NAMALWA (cell line): ENCODE measurements at regions not wholly inside any gene's neighbourhood (a gene's known extent, or its start where the extent isn't known, plus 50 kb on each side); places are given as distances from the start of the nearest gene placed in this dataset.
"Not testable (repeated sequence)": the region's sequence is repeated elsewhere in the genome, so short reads cannot be mapped to it uniquely, and the experiment has no call there.

ENCODE experiments used
- DNase-seq: peaks from one replicate; pipeline ENCODE4 v3.0.0-alpha.2; 2015; ENCODE audit warnings: low spot score

DNA sequence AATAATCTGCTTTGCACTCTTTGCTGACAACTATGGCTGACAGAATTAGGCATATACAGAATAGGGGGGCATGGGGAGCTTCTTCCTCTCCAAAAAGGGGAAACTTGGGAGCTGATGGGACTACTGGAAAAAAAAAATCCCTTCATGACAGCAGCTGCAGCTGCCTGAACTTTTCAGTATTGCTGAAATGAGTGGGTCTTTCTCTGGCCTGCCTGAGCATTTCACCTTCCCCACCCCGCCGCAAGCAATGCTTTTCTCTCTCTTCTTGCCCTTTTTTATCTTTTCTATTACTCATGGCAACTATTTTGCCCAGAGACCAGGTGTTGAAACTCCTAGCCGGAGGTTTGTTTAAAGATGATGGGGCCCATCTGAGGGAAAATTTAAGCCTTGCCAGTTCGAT is 244.9 kb downstream of the SEMA3D start:
- no peak for DNase-seq

- DNase-seq, result no peak
Measured at GRCh38 chr7:84941291-84941690, 245.6 kb downstream of the SEMA3D start.

DNA sequence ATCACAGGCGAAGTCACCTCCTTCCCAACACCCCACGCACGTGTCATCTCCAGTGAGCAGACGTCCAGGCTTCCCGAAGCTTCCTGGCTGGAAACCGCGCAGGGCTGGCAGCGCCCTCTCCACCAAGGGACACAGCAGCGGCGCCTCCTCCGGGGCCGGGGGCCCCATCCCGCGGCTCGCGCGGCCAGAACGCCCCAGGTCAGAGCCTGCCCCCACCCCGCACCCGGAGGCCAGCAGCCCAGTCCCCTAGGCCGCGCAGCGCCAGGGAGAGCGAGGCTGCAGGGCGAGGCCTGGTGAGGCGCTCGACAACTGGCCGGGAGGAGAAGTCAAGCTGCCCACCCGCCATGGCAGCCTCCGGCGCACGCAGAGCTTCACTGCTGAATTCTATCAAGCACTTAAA is 247.0 kb downstream of the SEMA3D start:
- DNase-seq, result no peak

DNA sequence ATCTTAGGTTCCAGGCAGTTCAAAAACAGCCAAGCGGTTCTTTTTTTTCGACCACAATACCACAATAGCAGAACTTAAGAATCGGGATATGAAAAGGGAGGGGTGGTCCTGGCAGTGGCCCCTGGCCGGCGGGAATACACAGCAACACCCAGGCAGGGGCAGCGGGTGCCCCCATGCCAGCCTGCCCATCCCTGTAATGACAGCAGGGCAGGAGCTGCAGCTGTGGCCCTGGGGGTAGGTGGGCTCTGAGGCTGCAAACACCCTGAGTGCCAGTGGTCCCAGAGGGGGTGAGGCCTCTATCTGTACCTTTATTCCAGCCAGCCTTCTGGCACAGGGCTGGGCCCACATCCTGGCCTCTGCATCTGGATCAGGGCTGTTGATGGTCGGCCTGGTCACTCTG is 247.4 kb downstream of the SEMA3D start:
- DNase-seq, result no peak

DNA sequence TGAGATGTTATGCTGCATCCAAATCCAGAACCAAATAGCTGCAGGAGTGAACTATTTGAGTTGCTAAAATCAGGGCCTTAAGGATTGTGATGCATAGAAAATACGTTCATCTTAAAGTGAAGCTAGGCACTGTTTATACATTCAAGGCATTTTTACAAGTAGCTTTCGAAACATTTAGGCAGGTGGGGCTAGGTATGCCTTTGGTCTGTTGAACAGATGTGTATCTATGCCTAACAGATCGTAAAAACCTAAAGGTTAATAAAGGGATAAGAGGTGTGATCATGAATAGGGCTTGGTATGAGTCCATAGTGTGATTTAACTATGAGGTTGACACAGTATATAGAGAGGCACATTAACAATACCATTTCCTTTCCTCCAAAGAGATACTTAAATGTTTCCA is 262.5 kb downstream of the SEMA3D start:
- DNase-seq, result no peak

DNA sequence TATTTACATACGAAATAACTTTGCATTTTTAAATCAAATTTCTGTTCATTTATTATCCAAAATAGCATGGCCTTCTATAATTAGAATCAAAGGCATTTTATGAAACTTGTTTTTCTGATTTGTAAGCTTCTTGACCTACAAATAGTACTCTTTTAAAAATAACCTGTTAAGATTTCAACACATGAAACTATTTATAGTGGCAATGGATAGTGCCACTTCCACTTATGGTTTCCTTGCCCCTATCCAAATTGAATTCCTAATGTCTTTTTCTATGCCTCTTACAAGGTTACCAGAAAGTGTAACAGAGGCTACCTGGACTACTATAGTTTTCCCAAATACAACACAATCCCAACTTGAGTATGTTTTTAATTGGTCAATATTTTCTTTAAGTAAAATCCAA is 263.5 kb downstream of the SEMA3D start:
- DNase-seq, result no peak

GRCh38 chr7:84921154-84921553 is 265.7 kb downstream of the SEMA3D start:
- no peak for DNase-seq

GRCh38 chr7:84916973-84917372 is 269.9 kb downstream of the SEMA3D start:
- not testable (repeated sequence) for DNase-seq

DNA sequence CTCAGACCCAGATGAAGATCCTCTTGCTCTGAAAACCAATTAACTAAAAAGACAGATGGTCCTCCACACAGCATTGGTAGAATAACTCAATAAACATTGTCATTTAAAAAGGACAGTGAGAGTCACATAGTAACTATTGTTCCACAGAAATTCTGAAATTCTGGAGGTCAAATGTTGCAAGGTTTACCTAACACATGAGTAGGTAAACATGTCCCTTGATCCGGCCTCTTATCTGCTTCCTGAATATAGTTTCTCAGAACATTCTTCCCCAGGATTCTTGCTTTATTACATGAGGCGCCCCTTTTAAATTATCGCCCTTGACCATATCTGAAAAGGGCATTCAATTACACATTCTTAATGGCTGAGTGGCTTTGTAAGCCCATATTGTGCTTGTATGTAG is 270.7 kb downstream of the SEMA3D start:
- DNase-seq, result no peak

GRCh38 chr7:84914598-84914997 is 272.3 kb downstream of the SEMA3D start:
- peak; percentile 43 for DNase-seq

DNA sequence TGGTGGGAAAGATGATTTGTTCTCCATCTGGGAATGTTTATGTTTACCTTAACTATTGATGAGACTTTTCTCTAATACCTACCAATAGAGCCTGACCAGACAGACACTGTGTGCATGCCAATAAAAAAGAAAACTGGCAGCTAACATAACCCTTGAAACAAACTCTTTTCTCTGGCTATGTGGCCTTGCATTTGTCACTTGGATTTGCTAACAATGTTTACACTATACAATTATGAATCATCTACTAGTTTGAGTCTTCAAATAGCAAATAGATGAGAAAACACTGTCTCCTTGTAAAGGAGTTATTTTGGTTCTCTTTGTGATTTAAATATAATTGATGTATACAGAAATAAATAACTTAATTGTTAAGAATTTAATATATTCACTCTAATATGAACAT is 273.1 kb downstream of the SEMA3D start:
- DNase-seq, result no peak

GRCh38 chr7:84912993-84913635 is 273.7 kb downstream of the SEMA3D start:
- DNase-seq, result no peak

DNA sequence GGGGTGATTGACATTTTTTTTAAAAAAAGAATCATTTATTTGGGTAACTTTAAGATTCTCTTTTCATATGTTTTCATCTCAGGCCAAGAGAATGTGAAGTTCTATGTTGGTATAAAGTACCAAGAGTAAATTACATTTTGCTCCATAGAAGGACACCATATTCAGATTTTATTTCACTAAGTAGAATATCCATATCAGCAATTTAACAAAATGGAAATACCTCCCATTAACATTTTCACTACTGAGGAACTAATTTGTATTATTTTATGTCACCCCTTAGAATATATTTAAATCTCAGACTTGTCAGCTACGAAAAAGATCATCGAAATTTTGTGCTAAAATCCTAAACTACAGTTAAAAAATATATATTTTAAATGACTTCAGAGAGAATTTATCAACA is 274.3 kb downstream of the SEMA3D start:
- DNase-seq, result no peak

- DNase-seq, result no peak
Measured at GRCh38 chr7:84912018-84912417, 274.8 kb downstream of the SEMA3D start.

GRCh38 chr7:84911077-84911476 is 275.8 kb downstream of the SEMA3D start:
- no peak for DNase-seq

GRCh38 chr7:84910322-84910721 is 276.5 kb downstream of the SEMA3D start:
- DNase-seq, result not testable (repeated sequence)

GRCh38 chr7:84908196-84908793 is 278.6 kb downstream of the SEMA3D start:
- DNase-seq, result no peak

DNA sequence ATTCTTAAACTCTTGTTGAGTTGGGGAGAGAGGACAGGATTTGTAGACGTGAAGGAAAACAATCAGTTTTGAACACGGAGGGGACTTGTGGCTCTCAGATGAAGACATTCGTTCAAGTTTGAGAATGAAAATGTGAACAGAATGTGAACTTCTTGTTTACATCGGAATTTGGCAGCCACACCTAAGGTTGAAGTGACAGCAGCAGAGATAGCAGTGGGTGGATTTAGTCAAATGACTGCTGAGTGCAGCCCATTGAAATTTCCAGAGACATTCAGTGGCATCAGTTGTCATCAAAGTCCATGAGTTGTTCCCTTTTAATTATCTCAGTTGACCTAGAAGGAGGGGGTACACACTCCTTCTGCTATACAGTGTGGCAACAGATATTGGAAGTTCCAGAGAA is 280.0 kb downstream of the SEMA3D start:
- no peak for DNase-seq

GRCh38 chr7:84904561-84904960 is 282.3 kb downstream of the SEMA3D start:
- no peak for DNase-seq

DNA sequence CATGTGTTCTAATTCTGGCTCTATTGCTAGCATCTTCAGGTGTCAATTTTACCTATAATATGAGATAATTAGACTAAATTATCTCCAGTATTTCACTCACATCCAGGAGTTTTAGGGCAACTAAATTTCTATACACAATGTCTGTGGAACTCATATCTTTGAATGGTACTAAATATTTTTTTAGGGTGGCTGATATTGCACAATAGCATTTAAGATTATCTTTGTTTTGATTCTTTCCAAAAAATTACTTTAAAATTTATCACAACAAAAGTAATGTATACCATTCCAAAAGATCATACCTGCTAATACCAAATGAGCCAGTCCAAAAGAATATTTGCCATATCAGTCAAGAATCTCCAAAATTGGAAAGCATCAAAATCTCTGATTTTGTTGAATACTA is 285.5 kb downstream of the SEMA3D start:
- DNase-seq, result no peak

DNA sequence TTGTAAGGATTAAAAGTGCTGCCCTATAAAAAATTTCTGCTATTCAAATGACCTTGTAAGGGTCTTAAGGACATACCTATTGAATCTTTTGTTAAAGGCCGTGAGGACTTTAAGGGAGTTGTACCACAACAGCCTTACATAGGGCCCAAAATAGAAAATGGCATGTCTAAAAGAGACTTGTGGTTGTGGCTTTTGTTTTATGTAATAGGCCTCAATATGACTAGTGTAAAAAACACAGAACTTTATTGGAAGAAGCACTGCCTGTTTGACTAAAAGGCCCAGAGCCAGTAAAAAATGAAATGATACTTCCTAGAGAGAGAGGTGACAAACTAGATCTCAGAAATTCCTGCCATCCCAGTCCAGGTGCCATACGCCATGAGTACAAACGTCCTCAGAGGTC is 286.6 kb downstream of the SEMA3D start:
- DNase-seq, result no peak

- DNase-seq, result no peak
Measured at GRCh38 chr7:84895563-84895962, 291.3 kb downstream of the SEMA3D start.

DNA sequence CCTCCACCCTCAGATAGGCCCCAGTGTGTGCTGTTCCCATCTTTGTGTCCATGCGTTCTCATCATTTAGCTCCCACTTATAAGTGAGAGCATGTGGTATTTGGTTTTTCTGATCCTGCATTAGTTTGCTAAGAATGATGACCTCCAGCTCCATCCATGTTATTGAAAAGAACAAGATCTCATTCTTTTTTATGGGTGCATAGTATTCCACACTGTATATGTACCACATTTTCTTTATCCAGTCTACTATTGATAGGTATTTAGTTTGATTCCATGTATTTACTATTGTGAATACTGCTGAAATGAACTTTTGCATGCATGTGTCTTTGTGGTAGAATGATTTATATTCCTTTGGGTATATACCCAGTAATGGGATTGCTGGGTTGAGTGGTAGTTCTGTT is 303.3 kb downstream of the SEMA3D start:
- DNase-seq, result not testable (repeated sequence)

DNA sequence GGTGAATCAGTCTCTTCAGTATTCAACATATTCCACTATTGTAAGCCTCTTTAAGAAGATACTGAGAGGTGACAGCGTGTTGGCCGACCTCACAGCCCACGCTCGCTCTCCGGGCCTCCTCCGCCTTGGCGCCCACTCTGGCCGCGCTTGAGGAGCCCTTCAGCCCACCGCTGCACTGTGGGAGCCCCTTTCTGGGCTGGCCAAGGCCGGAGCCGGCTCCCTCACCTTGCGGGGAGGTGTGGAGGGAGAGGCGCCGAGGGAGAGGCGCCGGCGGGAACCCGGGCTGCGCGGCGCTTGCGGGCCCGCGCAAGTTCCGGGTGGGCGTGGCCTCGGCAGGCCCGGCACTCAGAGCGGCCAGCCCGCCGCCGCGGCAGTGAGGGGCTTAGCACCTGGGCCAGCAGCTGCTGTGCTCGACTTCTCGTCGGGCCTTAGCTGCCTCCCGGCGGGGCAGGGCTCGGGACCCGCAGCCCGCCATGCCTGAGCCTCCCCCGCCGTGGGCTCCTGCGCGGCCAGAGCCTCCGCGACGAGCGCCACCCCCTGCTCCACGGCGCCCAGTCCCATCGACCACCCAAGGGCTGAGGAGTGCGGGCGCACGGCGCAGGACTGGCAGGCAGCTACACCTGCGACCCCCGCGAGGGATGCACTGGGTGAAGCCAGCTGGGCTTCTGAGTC is 306.4 kb downstream of the SEMA3D start:
- not testable (repeated sequence) for DNase-seq
